Astrocyte (in vitro differentiated cells and primary cell): ENCODE measurements at regions not wholly inside any gene's neighbourhood (a gene's known extent, or its start where the extent isn't known, plus 50 kb on each side); places are given as distances from the start of the nearest gene placed in this dataset.
"Not testable (repeated sequence)": the region's sequence is repeated elsewhere in the genome, so short reads cannot be mapped to it uniquely, and the experiment has no call there.

ENCODE experiments used
- DNase-seq: peaks from one replicate; pipeline ENCODE4 v3.0.0-alpha.2; 2010; ENCODE audit warnings: low read depth
- FAIRE-seq: peaks from 2 replicates; lab custom pipeline; 2011; peaks lifted over from hg19 to GRCh38; lab: Jason Lieb, UNC
- H2AFZ ChIP-seq: 2 replicates; pipeline ENCODE4 v1.6.0; 2012; ENCODE audit warnings: low read depth, low read length, inconsistent platforms
- H3K27ac ChIP-seq: 2 replicates; pipeline ENCODE4 v1.5.1; 2011; ENCODE audit warnings: low read depth, low read length, inconsistent platforms
- H3K27me3 ChIP-seq: 2 replicates; pipeline ENCODE4 v1.6.0; 2011; ENCODE audit warnings: low read length, inconsistent platforms; ENCODE audit not compliant: insufficient read depth
- H3K36me3 ChIP-seq: 2 replicates; pipeline ENCODE4 v1.5.1; 2011; ENCODE audit warnings: low read length, inconsistent platforms; ENCODE audit not compliant: insufficient read depth
- H3K4me1 ChIP-seq: 2 replicates; pipeline ENCODE4 v1.5.1; 2011; ENCODE audit warnings: low read length, inconsistent platforms; ENCODE audit not compliant: insufficient read depth
- H3K4me2 ChIP-seq: 2 replicates; pipeline ENCODE4 v1.6.0; 2012; ENCODE audit warnings: low read length, inconsistent platforms
- H3K4me3 ChIP-seq: 2 replicates; pipeline ENCODE4 v1.5.1; 2011; ENCODE audit warnings: low read depth, mild to moderate bottlenecking, low read length, inconsistent platforms; ENCODE audit not compliant: insufficient read depth
- H3K79me2 ChIP-seq: 2 replicates; pipeline ENCODE4 v1.6.0; 2012; ENCODE audit warnings: mild to moderate bottlenecking, low read length, inconsistent platforms; ENCODE audit not compliant: insufficient read depth
- H3K9ac ChIP-seq: 2 replicates; pipeline ENCODE4 v1.6.0; 2012; ENCODE audit warnings: mild to moderate bottlenecking, low read length, inconsistent platforms
- H3K9me3 ChIP-seq: 2 replicates; pipeline ENCODE4 v1.5.1; 2012; ENCODE audit warnings: low read depth, mild to moderate bottlenecking, low read length, inconsistent platforms; ENCODE audit not compliant: insufficient read depth
- H4K20me1 ChIP-seq: 2 replicates; pipeline ENCODE4 v1.6.0; 2012; ENCODE audit warnings: low read length, inconsistent platforms; ENCODE audit not compliant: insufficient read depth
- H3K27ac Mint-ChIP-seq: one replicate; pipeline ENCODE4 v1.8.0; 2021; ENCODE audit warnings: mild to moderate bottlenecking, mixed read lengths; ENCODE audit not compliant: unreplicated experiment
- H3K27me3 Mint-ChIP-seq: one replicate; pipeline ENCODE4 v1.8.0; 2021; ENCODE audit warnings: low read depth, mixed read lengths; ENCODE audit not compliant: unreplicated experiment
- H3K36me3 Mint-ChIP-seq: one replicate; pipeline ENCODE4 v1.8.0; 2021; ENCODE audit warnings: low read depth, mixed read lengths; ENCODE audit not compliant: unreplicated experiment
- H3K4me1 Mint-ChIP-seq: one replicate; pipeline ENCODE4 v1.8.0; 2021; ENCODE audit warnings: low read depth, mixed read lengths; ENCODE audit not compliant: unreplicated experiment
- H3K4me3 Mint-ChIP-seq: one replicate; pipeline ENCODE4 v1.8.0; 2021; ENCODE audit warnings: mild to moderate bottlenecking, moderate library complexity, mixed read lengths; ENCODE audit not compliant: unreplicated experiment
- H3K9me3 Mint-ChIP-seq: one replicate; pipeline ENCODE4 v1.8.0; 2021; ENCODE audit warnings: mild to moderate bottlenecking, mixed read lengths; ENCODE audit not compliant: unreplicated experiment

DNA sequence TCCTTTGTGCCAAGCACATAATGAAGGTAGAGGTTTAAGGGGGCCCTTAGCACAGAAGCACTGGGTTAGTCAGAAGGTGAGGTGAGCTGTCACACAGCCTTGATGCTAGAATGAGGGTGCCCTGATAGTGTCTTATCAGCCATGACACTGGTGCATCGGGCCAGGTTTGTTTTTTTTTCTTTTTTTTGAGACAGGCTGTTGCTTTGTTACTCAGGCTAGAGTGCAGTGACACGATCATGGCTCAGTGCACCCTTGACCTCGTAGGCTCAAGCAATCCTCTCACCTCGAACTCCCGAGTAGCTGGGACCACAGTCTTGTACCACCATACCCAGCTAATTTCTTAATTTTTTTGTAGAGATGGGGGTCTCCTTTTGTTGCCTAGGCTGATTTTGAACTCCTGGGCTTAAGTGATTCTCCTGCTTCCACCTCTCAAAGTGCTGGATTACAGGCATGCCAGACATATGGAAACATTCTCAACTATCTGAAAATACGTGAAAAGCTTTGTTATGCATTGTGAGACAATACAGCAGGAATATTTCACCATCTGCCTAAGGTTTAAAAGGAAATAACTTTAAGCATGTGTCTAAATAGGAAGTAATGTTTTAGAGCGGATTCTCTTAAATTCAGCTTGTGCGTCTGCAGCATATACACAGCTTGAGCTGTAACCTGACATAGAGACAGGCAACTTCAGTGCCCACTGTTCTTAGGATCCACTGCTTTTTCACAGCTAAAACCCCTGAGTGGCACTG is 128.4 kb downstream of the FOXD4L6 start:
- H3K79me2 ChIP-seq, H3K27ac Mint-ChIP-seq, H3K27me3 ChIP-seq, H3K4me1 ChIP-seq, H3K36me3 ChIP-seq, DNase-seq, H3K4me3 Mint-ChIP-seq, H4K20me1 ChIP-seq, H3K27ac ChIP-seq, FAIRE-seq, H2AFZ ChIP-seq, H3K27me3 Mint-ChIP-seq, H3K4me1 Mint-ChIP-seq, H3K9me3 Mint-ChIP-seq, H3K9ac ChIP-seq, H3K36me3 Mint-ChIP-seq, H3K9me3 ChIP-seq, H3K4me2 ChIP-seq, H3K4me3 ChIP-seq: not testable (repeated sequence)

DNA sequence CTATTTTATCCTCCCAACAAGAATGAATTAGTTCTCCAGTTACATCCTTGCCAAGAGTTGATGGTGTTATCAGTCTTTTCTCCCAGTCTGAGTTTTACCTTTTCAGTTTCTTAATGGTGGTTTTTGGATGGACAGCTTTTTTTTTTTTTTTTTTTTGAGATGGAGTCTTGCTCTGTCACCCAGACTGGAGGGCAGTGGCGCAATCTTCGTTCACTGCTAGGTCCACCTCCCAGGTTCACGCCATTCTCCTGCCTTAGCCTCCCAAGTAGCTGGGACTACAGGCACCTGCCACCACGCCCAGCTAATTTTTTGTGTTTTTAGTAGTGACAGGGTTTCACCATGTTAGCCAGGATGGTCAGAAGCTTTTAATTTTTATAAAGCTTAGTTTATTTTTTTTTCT is 133.0 kb downstream of the FOXD4L6 start:
- not testable (repeated sequence) for H3K4me1 ChIP-seq, H3K9me3 Mint-ChIP-seq, H3K27me3 Mint-ChIP-seq, H3K4me1 Mint-ChIP-seq, H2AFZ ChIP-seq, DNase-seq, H3K27me3 ChIP-seq, H3K27ac ChIP-seq, H3K4me3 Mint-ChIP-seq, H3K79me2 ChIP-seq, H3K4me3 ChIP-seq, H3K9ac ChIP-seq, H3K27ac Mint-ChIP-seq, H4K20me1 ChIP-seq, H3K4me2 ChIP-seq, H3K9me3 ChIP-seq, FAIRE-seq, H3K36me3 ChIP-seq, H3K36me3 Mint-ChIP-seq

DNA sequence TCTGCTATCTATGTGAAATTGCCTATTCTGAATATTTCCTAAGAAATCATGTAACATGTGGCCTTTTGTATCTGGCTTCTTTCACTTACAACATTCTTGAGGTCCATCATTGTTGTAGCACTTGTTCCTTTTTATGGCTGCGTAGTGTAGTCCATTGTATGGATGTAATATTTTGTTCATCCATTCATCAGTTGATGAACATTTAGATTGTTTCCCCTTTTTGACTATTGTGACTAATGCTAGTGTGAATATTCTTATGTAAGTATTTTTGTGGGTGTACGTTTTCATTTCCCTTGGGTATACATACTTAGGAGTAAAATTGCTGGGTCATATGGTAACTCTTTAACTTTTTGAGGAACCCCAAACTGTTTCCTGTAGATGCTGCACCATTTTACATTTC is 134.6 kb downstream of the FOXD4L6 start:
- H3K27me3 Mint-ChIP-seq, FAIRE-seq: not testable (repeated sequence)

GRCh38 chr9:40993375-40993774 is 135.1 kb downstream of the FOXD4L6 start:
- H3K9me3 Mint-ChIP-seq, H4K20me1 ChIP-seq, H3K27me3 Mint-ChIP-seq, H3K9me3 ChIP-seq, H3K4me3 Mint-ChIP-seq, H3K27ac ChIP-seq, H3K36me3 ChIP-seq, H3K27me3 ChIP-seq, H3K4me1 ChIP-seq, H3K27ac Mint-ChIP-seq, DNase-seq, H2AFZ ChIP-seq, H3K4me3 ChIP-seq, H3K4me1 Mint-ChIP-seq, H3K36me3 Mint-ChIP-seq, H3K79me2 ChIP-seq, FAIRE-seq: not testable (repeated sequence)
- Histone ChIP-seq H3K9ac (peak overlapping the region; percentile 91), H3K4me2 (peak overlapping the region; percentile 92)

More for the DNA sequence above, 134.6 kb downstream of the FOXD4L6 start:
- not testable (repeated sequence) for H3K9me3 ChIP-seq, H3K36me3 Mint-ChIP-seq, H2AFZ ChIP-seq, H3K27me3 ChIP-seq, H4K20me1 ChIP-seq, H3K9me3 Mint-ChIP-seq, H3K9ac ChIP-seq, H3K36me3 ChIP-seq, H3K27ac ChIP-seq, H3K4me1 Mint-ChIP-seq, H3K4me3 Mint-ChIP-seq, H3K79me2 ChIP-seq, DNase-seq, H3K27ac Mint-ChIP-seq, H3K4me1 ChIP-seq, H3K4me3 ChIP-seq
- peak overlapping the region; percentile 92 for H3K4me2 ChIP-seq

- peak overlapping the region; percentile 96 for H3K27ac Mint-ChIP-seq
- not testable (repeated sequence) for H3K9me3 ChIP-seq, H3K27me3 ChIP-seq, H3K27me3 Mint-ChIP-seq, H3K36me3 Mint-ChIP-seq, FAIRE-seq, H3K4me1 Mint-ChIP-seq, DNase-seq, H3K4me3 Mint-ChIP-seq, H3K79me2 ChIP-seq, H3K4me1 ChIP-seq, H4K20me1 ChIP-seq, H3K36me3 ChIP-seq, H3K9me3 Mint-ChIP-seq
- peak overlapping the region; percentile 75 for H3K4me3 ChIP-seq
- H3K27ac ChIP-seq, result peak overlapping the region; percentile 77
- peak overlapping the region; percentile 92 for H3K4me2 ChIP-seq
- peak overlapping the region; percentile 100 for H2AFZ ChIP-seq
- H3K9ac ChIP-seq, result peak overlapping the region; percentile 91
These were observed 136.0 kb downstream of the FOXD4L6 start for GRCh38 chr9:40992472-40992821.
